Pulmonary artery endothelial cell (primary cell): ENCODE measurements at regions not wholly inside any gene's neighbourhood (a gene's known extent, or its start where the extent isn't known, plus 50 kb on each side); places are given as distances from the start of the nearest gene placed in this dataset.

Source experiments
- DNase-seq: peaks from one replicate; pipeline ENCODE4 v3.0.0-alpha.2; 2011; ENCODE audit warnings: low read depth, low spot score

DNA sequence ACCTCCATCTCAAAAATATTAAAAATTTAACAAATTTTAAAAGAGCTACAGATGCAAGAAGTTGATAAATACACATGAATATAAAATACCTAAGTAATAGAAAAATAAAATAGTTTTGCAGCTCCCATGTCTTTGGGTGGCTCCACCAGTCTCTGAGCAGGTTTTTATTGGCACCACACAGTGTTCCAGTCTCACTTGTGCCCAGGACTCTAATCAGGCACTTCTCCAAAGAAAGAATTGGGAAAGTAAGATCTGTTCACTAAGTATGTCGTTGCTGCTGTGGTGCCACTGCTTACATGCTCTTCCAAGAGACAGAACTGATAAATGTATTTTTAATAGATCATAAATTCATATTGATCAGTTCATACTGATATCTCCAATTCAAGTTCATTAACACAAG, 92.5 kb upstream of the ABI3BP start:
- no peak for DNase-seq

DNA sequence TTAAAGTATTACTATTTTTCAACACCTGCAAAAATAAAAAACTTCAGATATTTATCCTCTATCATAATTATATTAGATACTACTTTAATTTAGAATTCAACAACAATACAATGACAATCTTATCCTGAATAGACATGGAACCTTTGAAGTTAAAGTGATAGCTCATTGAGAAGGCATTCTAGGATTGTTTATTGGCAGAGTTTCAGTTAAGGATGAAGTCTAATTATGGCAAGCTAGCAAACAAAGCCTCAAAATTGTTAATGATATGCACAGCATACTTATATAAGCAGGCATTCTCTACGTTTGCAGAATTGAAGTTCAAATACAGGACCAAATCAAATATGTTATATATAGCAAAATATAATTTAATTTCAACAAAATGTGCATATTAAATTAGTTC, 91.2 kb upstream of the ABI3BP start:
- DNase-seq, result no peak

GRCh38 chr3:101081999-101082398, 88.8 kb upstream of the ABI3BP start:
- no peak for DNase-seq

DNA sequence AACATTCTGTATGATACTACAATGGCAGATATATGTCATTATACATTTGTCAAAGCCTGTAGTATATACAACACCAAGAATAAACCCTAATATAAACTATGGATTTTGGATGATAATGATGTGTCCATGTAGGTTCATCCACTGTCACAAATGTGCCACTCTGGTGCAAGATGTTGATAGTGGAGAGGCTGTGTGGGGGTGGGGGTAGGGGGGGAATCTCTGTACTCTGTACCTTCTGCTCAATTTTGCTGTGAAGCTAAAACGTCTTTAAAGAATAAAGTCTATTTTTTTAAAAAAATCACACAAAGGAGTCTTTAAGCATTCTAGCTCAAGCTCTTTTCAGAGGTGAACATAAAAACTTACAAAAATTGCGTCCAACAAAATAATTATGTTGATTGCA, 88.2 kb upstream of the ABI3BP start:
- no peak for DNase-seq

GRCh38 chr3:101077361-101078011, 84.3 kb upstream of the ABI3BP start:
- peak; percentile 22 for DNase-seq

DNA sequence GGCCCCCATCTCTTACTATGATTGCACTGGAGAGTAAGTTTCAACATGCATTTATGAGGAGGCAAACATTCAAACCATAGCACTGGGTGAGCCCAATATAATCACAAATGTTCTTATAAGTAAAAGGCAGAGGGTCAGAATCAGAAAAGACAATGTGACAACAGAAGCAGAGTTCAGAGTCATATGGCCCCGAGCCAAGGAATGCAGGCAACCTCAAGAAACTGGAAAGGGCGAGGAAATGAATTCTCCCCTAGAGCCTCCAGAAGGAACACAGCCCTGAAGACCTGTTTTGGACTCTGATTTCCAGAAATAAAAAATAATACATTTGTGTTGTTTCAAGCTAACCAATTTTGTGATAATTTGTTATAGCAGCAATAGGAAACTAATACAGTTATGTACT, 81.3 kb upstream of the ABI3BP start:
- DNase-seq, result peak; percentile 4

DNA sequence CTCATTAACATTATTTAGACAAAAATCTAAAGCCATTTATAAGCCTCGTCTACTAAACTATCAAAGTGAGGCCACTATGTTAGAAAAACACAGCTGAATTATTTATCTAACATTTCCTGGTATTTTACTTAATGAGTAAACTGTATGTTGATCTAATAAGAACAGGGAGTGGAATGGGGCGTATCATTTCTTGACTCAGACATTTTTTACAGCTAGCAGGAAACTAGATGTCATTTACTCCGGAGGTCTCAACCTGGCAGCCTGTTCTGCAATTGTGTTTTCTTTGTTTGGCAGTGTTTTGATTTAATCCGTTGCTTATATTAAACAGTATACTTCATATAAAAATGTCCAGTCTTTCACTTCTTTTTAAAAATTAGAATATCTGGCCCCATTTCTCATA, 79.1 kb upstream of the ABI3BP start:
- DNase-seq, result peak; percentile 75

- DNase-seq, result no peak
Observed at GRCh38 chr3:101070799-101071121, 77.5 kb upstream of the ABI3BP start.

GRCh38 chr3:101069901-101070798, 76.9 kb upstream of the ABI3BP start:
- no peak for DNase-seq

DNA sequence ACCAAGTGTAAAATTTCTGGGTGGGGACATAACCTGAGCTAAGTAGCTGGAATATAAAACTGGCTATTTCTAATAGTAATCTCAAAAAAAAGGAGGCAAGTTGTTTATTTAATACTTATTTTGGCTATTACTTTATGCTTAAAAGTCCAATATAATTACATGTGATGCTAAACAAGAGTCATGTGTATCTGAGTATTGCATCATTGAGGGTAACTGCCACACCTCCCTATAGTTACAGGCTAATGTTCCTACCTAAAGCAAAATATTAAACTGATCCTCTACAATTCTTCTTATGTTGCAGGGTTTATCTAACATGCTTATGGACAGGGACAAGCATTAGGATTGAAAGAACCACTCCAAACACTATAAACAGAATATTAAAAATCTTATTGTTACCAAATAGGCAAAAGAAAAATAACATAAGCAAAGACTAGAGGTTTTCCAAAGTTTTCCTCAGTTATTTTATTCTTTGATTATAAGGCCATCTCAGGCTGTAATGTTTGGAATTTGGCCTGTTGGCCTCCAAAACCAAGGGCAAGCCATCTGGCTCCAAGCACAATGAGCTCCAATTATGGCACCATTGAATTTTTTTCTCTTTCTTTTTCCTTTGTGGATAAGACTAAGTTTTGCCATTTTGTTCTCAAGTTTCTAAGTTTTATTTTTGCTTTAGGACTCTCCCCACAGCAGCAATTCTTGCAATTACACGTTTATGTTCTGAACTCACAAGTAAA, 75.8 kb upstream of the ABI3BP start:
- DNase-seq, result no peak

GRCh38 chr3:101066711-101067129, 73.5 kb upstream of the ABI3BP start:
- DNase-seq, result no peak

DNA sequence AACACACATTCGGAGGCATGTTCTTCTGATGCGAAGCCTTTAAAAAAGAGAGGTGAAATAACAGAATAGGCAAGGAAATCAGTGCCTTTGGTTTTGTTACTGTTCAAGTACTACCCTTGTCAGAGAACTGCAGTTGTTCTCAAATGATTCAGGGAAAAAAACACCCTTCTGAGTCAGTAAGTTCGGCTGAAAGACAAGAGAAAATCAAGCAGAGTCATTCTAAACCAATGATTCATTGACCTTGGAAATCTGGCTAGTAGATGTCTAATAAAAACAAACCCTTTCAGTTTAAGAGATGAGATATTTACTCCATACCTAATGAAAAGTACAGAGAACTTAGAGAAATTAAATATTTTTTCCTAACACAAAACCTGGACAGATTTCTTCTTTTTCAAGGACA, 72.7 kb upstream of the ABI3BP start:
- DNase-seq, result peak; percentile 60

- no peak for DNase-seq
Observed at GRCh38 chr3:101063401-101063800, 70.2 kb upstream of the ABI3BP start.

DNA sequence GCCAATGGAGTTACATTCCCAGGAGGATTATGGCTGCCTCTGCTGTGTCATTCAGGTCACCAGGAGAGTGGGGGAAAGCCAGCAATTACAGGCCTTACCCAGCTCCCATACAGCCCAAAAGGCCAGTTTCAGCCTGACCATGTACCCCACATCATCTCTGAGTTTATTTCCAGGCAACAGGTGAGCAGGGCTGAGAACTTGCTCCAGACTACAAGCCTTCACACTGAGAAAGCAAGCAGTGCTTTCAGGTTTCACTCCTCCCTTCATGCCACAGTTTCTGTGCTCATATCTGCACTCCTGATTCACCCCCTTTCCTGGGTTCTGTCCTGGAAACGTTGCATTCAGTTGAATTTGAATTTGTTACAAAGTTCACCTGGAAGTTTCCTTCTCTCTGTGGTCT, 68.1 kb upstream of the ABI3BP start:
- no peak for DNase-seq

- no peak for DNase-seq
Observed at GRCh38 chr3:101050866-101051265, 57.6 kb upstream of the ABI3BP start.

- DNase-seq, result no peak
Observed at GRCh38 chr3:101050046-101050445, 56.8 kb upstream of the ABI3BP start.

DNA sequence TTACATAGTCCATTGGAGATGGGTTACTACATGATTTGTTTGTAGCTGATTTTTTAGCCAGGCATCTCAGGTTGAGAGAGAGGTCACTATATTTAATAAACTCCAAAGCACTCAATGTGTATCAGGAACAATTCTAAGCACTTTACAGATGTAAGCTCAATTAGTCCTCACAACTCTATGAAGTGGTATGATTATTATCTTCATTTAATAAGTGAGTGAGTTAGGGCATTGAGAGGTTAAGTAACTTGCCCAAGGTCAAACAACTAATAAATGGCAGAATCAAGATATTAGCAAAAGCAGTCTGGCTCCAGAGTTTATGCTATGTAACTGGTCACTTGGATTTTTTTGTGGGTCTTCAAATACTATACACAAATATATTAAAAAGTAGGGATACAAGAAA, 56.3 kb upstream of the ABI3BP start:
- DNase-seq, result no peak

DNA sequence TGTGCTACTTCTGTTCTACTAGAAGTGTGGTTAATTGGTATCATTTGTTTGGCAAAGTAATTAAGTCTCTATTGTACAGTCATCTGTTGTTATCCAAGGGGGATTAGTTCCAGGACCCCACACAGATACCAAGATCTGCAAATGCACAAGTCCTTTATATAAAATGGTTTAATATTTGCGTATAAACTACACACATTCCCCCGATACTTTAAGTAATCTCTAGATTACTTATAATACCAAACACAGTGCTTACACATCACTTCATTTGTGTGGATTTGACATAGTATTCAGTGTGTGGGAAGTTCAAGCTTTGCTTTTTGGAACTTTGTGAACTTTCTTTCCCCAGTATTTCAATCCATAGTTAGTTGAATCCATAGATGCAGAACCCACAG, 50.5 kb upstream of the ABI3BP start:
- DNase-seq, result no peak

DNA sequence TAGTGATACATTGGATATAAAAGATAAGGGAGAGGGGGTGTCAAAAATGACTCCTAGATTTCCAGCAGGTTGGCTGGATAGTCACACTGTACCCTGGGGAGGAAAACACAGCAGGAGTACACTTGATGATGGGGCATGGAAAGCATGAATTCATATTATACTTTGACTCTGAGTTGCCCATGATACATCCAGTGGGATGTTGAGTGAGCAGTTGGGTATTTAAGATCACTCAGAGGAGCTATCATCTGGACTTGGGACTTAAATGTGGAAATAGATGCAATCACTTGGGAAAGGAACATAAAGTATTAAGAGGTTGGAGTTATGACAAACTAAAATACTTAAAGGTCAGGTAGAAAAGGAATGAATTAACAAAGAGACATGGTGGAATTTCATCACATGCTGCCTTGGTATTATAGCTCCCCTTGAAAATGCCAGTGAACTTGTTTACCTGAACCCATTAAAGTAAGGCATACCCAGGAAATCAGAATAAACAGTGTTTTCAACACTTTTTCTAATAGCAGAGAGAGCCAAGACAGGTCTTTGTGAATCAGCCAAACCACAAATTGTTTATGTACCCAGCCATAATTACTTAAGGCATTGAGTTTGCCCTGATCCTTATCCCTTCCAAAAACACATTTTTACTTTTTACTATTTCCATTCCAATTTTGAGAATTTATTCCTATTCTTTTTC, 49.9 kb upstream of the ABI3BP start:
- DNase-seq, result no peak
